T-helper 1 cell (primary cell): ENCODE measurements at regions not wholly inside any gene's neighbourhood (a gene's known extent, or its start where the extent isn't known, plus 50 kb on each side); places are given as distances from the start of the nearest gene placed in this dataset.
"Not testable (repeated sequence)": the region's sequence is repeated elsewhere in the genome, so short reads cannot be mapped to it uniquely, and the experiment has no call there.

ENCODE experiments used
- DNase-seq, 5 donors: peaks; one replicate each; pipeline ENCODE4 v3.0.0-alpha.2; 2012 to 2020

DNA sequence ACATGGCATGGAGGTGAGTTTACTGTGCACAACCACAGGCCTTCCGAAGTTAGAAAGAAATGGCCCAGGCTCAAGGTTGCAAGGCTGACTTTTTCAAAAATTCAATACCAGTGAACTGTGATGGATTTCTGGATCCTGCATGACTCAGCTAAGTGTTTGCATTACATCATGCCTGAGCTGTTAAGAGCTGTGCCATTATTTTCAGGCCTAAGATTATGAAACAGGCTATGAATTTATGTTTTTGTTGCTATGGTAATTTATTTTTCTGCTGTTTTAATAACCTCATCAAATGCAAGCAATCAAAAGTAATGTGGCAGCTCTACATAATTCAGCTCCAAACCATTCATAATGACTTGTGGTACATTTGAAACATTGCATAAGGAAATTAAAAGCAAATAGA, 457.7 kb upstream of the TMEM132C start:
- DNase-seq: no peak

DNA sequence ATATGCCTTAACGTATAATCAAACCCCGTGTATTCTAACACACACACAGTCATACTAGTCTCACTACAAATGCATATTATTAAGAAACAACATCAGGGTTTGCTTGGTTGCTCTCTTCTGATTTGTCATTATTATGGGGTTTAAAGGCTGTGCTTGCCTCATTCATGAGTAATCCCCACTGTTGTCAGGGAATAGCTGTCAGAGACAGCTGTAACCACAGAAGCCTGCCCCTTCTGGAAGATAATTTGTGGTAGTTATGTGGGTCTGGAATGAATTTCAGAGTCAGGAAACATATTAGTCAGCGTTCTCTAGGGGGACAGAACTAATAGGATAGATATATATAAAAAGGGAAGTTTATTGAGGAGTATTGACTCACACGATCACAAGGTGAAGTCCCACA, 456.9 kb upstream of the TMEM132C start:
- DNase-seq: no peak

DNA sequence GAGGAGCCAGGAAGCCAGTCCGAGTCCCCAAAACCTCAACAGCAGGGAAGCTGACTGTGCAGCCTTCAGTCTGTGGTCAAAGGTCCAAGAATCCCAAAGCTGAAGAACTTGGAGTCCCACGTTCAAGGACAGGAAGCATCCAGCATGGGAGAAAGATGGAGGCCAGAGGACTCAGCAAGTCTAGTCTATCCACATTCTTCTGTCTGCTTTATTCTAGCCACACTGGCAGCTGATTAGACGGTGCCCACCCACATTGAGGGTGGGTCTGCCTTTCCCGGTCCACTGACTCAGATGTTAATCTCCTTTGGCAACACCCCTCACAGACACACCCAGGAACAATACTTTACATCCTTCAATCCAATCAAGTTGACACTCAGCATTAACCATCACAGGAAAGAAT, 456.5 kb upstream of the TMEM132C start:
- DNase-seq: not testable (repeated sequence)

DNA sequence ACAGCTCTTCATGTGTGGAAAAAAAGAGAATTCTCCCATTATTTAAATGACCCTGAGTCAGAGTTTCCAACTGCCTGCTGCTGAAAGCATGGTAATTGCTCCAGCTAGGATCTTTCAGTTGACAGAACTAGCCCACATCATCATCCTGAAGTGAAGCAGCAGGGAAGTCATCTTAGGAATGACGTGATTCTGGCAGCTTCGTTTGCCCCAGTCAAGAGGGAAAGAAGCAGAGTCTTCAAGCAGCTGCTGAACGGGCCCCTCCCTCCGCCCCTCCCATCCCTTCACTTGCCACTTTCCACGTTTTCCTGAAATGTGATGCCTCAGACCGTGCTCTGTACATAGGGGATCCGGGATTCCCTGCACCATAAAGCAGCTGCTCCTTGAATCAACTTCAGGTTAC, 455.0 kb upstream of the TMEM132C start:
- DNase-seq: no peak

DNA sequence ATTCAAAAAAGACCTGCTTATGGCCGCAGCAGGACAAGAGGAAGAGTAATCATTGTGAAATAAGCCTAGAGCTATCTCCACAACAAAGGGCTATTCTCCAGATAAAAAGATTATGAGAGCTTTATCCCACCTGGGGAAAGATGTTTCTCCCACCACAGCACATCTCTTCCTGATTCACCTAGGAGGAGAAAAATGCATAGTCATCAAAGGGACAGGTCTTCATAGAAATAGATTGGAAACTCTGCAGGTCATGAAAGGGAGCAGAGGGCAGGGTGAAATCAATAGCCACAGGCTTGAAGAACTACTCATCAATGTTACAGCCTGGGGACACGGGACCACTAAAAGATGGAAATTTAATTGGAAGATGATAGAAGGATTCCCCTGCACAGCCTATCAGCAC, 453.8 kb upstream of the TMEM132C start:
- no peak for DNase-seq

DNA sequence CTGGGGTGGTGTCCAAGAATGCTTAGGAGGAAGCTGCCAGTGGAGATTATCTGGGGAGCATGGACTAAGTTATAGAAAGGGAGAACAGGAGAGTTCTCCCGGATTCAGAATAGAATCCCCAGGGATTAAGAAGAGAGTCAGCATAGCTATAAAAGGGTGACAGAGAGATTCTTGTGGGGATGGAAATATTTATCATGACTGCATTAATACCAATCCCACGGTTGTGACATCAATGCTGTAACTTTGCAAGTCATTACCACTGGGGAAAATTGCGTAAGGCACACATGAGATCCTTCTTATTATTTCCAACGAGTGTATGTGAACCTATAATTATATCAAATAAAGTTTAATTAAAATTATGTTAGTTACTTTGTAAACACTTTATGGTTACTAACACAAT, 447.9 kb upstream of the TMEM132C start:
- DNase-seq: no peak

DNA sequence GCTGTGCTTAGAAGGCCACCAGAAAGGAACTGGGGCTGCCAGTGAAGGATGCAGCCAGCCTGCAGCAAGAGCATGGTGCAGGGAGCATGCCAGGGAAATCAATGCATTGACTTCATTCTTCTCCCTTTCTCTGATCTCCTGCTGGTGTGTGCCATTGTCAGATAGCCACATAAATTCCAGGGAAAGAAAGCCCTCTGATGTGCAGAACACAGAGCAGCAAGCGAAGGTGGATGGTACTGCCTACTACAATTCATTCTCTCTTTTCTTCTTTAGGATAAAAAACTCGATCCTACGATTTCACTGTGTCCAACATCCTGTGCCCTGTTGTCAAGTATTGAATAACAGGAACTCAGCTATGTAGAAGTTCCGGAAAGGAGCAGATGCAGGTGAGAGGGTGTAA, 446.7 kb upstream of the TMEM132C start:
- DNase-seq: no peak

DNA sequence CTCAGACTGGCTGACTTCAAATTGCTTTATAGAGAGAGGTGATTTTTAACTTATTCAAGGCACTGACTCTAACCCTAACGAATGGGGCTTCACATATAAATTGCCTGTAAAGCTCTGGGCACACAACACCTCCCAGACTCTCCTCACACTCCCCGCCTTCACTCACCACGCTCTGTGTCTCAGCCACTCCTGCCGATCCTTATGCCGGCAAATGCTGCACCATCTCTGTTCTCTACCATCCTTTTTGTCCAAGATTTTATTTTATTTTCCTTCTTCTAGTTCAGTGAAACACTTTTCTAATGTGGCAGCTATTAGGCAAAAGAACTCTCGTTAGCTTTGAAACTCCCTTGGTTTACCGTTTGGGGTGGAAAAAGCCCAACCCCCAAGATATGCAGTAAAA, 446.1 kb upstream of the TMEM132C start:
- no peak for DNase-seq

DNA sequence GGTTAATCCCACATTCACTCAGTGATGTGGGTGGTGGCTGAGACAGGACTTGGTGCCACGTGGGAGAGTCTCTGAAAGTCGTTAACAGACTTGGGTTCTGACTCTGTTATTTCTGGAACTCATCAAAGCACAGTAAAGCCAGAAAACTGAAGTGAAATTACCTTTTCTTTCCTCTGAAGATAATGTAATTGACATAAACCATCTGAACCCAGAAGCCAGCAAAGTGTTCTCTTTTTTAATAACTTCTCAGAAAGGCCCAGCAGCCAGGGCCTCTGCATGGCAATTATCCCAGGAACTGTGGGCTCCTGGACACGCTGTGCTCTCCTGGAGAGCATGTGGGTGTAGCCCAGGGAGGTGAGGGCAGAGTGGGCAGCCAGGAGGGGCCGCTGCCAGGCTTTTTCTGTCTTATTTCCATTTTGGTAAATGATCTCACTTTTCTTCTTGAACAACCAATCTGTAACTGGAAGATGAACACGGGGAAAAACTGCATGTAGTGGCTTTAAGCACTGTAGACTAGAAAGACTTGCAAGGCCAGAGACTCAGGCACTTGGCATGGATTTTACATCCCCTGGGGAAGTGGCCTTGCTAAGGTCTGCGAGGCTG, 444.1 kb upstream of the TMEM132C start:
- no peak for DNase-seq

DNA sequence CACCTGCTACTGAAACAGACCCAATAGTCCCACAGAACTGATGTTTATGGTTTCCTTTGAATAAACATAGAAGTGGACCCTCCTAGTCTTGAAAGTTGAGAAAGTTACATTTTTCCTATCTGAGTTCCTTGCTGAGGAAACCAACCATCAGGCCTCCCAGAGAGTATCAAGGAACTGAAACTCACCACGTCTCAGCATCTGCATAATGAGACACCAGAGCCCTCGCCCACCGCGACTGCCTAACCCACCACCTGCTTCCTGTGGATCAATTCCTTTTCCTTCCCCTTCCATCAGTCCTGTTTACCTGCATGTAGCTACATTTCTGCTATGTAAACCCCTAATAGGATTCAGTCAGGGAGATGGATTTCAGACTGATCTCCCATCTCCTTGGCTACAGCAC, 443.2 kb upstream of the TMEM132C start:
- no peak for DNase-seq

DNA sequence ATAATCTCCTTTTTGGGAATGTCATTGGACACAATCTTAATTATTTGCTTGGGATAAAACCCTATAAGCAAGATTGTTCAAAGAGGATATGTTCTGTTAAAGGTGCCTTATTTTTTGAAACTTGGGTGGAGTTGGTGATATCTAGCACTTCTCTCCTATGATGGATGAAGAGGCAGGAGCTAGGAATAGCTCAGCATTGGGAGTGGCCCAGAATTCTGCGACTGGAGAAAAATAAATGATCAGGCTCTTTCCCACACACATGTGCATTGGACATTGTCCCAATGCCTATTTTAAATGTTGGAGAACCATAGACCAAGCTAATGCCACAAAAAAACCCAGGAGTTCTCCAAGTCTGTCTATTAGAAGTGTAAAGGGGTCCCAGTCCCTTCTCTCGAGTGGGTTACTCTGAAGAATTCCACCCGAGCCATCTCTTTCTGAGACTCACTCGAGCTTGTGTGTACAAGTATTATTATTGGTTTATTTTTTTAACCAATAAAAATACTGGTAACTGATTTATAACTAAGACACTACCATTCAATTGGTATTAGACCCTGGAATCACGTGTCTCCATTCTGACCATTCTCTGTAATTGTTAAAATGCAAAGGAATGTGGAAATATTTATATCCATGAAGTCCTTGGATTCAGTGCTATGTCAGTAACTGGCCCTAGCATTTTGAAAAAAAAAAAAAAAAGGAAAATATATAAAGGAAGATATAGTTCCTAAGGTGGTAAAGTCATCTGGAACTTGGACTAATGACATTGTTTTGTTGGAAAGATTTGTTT, 437.5 kb upstream of the TMEM132C start:
- DNase-seq: no peak

DNA sequence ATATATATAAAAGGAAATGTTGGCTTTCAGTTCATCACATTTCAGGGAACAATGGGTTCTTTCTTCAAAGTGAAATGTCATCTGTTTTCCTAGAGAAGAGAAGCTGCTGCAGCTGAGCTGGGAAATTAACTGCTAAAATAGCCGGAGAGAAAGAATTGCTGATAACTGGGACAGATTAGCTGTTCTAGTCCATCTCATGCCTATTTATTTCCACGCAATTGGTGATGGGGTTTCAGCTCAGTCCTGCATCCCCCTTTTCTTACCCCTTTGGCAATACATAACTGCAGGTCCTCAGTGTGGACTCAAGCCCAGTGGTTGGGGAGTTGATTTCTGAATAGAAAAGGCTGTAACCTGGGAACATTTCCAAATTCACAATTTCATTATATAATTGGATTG, 436.9 kb upstream of the TMEM132C start:
- DNase-seq: no peak

DNA sequence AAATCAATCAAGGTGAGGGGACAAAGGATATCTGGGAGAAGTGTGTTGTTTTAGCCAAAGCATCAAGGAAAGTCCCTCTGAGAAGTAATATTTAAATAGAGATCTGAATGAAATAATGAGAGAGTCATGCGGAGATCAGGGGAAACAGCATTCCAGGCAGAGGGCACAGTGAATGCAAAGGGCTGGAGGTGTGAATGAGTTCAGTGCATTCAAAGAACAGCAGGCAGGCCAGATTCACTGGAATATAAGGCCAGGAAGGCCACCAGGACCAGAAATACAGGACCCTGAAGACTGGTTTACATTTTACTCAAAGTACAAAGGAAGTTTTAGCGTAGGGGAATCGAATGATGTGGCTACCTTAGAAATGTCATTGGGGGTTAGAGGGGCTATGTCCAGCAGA, 436.2 kb upstream of the TMEM132C start:
- no peak for DNase-seq

DNA sequence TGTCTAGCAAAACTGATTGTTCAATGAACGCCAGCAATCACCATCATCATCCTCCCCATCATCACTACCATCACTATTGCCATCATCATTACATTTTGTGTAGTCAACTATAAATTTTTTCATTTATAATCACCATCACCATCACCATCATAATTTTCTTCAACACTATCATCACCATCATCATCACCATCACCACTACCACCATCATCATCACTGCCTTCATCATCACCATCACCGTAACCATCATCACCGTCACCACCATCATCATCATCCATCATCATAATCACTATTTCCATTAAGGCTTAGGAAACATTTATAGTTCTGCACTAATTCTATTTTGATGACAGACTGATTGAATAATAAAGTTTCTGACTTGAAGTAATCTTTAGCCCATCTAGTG, 434.8 kb upstream of the TMEM132C start:
- DNase-seq: no peak

DNA sequence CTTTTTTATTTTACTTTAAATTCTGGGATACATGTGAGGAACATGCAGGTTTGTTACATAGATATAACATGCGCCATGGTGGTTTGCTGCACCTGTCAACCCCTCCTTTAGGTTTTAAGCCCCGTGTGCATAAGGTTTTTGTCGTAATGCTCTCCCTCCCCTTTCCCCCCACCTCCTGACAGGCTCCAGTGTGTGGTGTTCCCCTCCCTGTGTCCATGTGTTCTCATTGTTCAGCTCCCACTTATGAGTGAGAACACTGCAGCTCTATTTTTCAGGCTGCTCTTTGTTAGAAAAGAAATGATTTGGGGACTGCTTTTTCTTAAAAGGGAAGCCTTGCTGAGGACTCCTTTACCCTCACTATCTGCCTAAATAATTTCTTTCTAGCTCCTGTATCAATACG, 430.2 kb upstream of the TMEM132C start:
- not testable (repeated sequence) for DNase-seq

DNA sequence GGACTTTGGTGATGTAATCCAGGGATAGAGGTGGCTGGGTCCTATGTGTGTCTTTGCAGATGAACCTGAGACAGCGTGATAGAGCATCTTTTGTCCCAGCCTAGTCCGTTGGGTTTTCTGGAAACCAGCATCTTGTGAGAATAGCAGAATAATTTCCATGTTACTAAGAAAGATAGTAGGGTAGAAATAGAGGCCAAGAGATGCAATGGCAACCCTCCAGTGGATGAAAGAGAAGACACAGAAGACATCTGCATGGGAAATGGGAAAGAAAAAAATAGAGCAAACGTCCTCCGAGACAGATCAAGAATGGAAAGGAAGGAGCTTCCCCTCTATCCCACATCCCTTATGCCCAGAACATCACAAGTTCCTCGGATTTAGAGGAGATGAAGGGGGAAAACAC, 409.3 kb upstream of the TMEM132C start:
- DNase-seq: no peak

DNA sequence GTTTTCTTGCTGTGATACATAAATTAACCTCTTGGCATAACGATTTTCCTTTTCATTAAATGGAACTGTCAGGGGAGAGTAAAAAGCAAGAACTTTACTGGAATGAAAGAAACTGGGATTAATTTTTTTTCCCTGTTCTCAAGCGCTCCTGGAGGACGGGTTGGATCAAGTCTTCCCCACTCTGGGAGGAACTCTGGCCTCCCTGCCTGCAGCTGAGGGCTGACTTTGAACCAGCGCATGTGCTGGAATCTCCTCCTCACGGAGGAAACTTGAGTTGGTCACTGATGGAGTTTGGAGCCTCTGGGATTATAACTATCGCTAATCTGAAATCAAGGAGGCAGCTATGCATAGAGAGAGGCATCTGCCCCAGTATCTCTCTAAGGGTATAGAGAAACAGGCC, 406.4 kb upstream of the TMEM132C start:
- no peak for DNase-seq

DNA sequence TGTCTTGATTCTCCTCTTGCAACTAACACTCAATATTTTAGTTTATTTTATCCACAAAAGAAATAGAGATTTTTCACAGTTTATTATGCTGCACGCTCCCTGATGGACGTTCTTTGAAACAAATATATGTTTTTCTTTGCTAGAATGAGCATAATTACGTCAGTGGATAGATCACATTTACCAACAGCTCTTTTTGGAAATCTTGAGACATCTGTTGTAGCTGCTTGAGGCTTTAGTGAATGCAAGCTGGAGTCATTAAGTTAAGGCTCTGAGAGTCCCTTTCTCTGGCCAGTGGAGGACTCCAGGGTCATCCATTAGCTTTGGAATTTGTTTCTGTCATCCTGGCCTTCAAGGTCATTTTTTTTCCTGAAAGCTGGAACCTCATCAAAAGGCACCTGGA, 405.6 kb upstream of the TMEM132C start:
- no peak for DNase-seq

DNA sequence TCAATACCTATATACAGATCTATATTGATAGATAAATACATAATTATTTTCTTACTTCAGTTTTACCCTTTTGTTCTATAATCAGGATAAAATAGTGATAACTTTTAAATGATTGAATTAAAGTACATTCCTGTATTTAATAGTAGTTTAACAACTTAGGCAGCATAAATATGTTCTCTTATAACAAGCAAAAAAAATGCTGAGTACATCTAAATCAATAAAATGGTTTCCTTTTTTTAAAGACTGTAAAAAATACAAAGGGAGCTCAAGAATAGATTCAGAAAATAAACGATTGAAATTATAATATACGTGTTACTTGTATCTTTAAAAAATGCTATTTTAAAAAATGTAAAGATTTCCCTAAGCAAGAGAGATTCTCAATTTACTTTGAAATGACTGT, 393.7 kb upstream of the TMEM132C start:
- no peak for DNase-seq

DNA sequence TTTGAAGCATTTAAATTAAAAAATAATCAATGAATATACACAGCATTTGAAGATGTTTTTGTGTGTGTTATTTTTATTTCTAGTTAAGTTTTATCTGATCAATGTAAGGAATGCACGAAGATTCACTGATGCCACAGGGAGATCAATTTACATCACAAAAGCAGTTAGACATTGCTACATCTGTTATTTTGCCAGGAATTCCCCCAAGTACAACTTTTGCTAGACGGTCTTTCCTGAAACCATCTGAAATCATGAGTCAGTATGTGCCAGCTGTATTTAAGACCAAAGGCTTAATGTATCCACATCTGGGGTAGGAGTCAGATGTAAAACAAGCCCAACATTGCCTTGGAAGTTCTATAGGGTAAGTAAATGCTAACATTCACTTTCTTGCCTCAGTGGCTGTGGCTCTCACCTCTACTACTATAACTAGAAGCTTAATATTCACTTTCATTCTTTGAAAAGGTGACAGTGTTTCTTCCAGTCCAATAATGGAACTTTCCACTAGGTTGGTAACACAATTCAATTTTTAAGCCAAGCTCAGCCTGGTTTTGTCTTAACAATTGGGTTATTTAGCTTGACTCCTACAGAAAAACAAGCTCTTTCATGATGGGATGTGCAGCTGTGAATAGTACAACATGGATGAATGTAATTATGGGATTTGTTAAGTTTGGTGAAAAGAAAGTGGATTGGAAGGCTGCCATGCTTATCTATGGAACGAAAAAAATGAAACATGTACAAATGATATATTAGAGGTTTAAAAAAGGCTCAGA, 385.4 kb upstream of the TMEM132C start:
- no peak for DNase-seq

DNA sequence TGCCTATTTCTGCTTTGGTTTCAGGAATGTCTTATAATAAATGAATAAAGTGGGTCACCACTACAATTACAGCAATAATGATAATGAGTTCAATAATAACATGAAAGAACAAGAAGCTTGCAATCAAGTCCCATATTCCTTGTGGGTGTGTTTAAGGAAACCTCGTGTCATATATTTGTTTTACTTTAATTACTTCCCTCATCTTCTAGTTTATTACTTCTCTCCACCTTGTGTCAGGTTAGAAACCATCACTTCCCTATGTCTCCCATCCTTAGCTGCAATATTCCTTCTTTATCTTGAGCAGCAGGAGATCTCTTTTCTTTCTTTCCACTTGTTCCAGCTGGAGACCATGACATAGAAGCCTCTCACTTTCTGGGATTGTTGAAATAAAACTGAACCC, 384.0 kb upstream of the TMEM132C start:
- no peak for DNase-seq

DNA sequence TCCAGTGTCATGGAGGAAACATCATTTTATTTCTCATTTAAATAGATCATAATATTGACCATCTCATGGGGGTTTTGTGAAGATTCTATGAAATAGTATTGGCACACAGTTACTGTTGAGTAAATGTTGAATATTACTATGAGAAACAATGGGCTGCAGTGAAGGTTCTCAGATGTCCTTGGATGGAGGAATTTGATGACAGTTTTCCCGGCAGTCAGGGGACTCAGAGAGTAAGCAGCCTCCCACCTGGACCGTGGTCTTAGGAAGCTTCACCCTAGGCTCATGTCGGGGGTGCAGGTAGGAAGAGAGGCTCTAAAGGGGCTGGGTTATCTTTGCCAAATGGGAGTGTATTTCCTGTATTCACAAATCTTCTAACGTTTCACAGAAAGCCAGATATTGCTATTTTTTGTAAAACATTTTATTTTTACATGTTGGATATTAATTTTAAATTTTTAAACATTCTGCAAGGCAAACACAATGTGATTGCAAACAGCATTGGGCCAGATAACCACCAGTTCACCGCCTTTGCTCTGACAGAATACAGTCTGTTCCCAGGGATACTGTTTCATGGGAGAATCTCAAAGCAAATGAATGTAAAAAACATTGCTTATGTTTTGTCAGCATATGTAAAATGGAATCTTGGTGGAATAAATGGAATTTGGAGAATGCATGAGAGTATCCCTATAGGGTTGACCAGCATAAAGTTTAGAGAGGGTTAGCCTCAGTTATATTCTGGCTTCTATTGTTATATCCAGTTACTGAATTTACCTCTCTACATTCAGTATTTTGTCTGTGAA, 380.8 kb upstream of the TMEM132C start:
- DNase-seq: no peak

DNA sequence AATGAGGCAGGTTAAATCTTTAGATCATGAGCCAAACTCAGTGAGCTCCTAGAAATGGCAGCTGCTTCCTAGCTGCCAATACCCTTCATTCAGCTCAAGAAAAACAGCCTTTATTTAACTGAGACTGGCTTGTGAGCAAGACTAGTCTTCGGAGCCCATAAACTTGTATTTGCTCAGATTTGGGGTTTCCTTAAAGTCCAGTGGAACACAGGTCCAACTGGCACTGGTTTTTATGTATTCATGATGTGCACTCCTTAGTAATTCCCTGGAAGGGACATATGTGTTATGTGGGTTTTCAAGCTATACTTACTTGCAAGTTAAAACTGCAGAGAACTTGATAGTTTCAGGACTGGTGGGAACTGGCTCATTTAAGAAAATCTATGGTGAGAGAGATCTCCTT, 380.1 kb upstream of the TMEM132C start:
- no peak for DNase-seq
